Adrenal gland (tissue), 9 donors: ENCODE measurements at regions not wholly inside any gene's neighbourhood (a gene's known extent, or its start where the extent isn't known, plus 50 kb on each side); places are given as distances from the start of the nearest gene placed in this dataset.

Experiments used
- DNase-seq, 7 donors: peaks; one replicate each; pipeline ENCODE4 v3.0.0-alpha.2; 2019 to 2020
- H3K27ac ChIP-seq, 5 donors: fragments of 200-600 bp; sonication (generic) in 4 of 5; 1 replicate in 3 of 5; 2 replicates in 2 of 5; pipeline versions ENCODE4 v1.5.1 to v1.8.0; 2016 to 2020; ENCODE audit warnings: mild to moderate bottlenecking in 1 of 5
- H3K27me3 ChIP-seq: fragments of 200-600 bp; 2 replicates; pipeline ENCODE4 v1.8.0; 2021
- H3K36me3 ChIP-seq, 2 donors: fragments of 200-600 bp; replicated peaks in 1 of 2; 1 replicate in 1 of 2; 2 replicates in 1 of 2; pipeline versions ENCODE4 v1.5.1 to v1.8.0; 2018 to 2022
- H3K4me1 ChIP-seq, 2 donors: fragments of 200-600 bp; replicated peaks in 1 of 2; 1 replicate in 1 of 2; 2 replicates in 1 of 2; pipeline versions ENCODE4 v1.5.1 to v1.8.0; 2018 to 2021
- H3K4me3 ChIP-seq, 4 donors: fragments of 200-600 bp; sonication (generic) in 3 of 4; one replicate each; pipeline ENCODE4 v1.5.1; 2016 to 2018
- H3K9me3 ChIP-seq, 3 donors: fragments of 200-600 bp; sonication (generic) in 1 of 3; replicated peaks in 1 of 3; 1 replicate in 2 of 3; 2 replicates in 1 of 3; pipeline versions ENCODE4 v1.5.1 to v1.8.0; 2016 to 2021
- POLR2A ChIP-seq, 2 donors: fragments of 450-650 bp; IDR thresholded peaks; one replicate each; pipeline ENCODE4 v1.6.1; 2017; ENCODE audit warnings: antibody characterized with exemption in 2 of 2, mild to moderate bottlenecking in 2 of 2, moderate library complexity in 1 of 2
- WGBS, 4 donors: extraction: QIAGEN DNeasy Blood & Tissue Kit in 2 of 4; methylation state at CpG; one replicate each; pipeline versions ENCODE4 v1.1.5 to v1.1.7; 2013 to 2017; 5-methylcytosine and 5-hydroxymethylcytosine counted together
- intact Hi-C, 2 donors: fragments of 100-400 bp; cut with DNase I; formaldehyde crosslinking; loops; one replicate each; pipeline versions ENCODE4 v1.14.1 to v1.15.0; 2022 to 2023
- TF ChIP-seq, protein P1 (sequence below), 6 experiments: fragments of 450-650 bp in 4 of 6; fragments of 200-600 bp in 2 of 6; sonication (generic) in 1 of 6; IDR thresholded peaks; 1 replicate in 5 of 6; 2 replicates in 1 of 6; pipeline versions ENCODE4 v1.5.1 to v1.8.0; 2016 to 2021; ENCODE audit warnings: antibody characterized with exemption in 6 of 6, mild to moderate bottlenecking in 2 of 6, moderate library complexity in 1 of 6
- donor health status: healthy with polysubstance abuse.
- donor health status: Bipolar disorder and iron deficiency.
- donor health status: DM: yes; HTN: yes; CAD: no.
- donor health status: DM: no; HTN: no; CAD: no.
- donor health status: DM: no; HTN: no; CAD: no.

DNA sequence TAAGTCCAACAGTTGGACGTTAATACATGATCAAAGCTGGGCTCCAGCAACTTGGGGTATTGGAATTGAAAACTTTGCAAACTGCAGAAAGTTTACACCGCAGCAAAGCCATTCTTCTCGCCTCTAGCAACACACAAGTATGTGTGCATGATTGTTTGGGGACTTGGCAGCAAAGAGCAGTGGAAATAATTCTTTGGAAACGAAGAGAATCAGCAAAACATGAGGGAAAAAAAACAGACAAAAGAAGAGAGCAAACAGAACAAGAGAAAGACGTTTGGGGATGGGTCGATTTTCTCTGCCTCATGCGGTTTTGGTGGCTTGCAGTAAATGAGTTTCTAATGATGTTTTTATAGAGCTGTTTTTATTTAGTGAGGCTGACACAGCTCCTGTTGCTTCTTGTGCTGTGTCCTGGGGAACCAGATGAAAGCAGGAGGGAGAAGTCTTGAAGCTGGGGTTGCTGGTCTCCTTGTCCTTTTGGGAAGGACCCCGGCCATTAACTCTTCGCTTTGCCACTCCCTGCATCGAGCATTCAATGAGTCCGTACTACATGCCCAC lies 502.9 kb downstream of the GRIN2A start:
- TF ChIP-seq, protein P1, sequence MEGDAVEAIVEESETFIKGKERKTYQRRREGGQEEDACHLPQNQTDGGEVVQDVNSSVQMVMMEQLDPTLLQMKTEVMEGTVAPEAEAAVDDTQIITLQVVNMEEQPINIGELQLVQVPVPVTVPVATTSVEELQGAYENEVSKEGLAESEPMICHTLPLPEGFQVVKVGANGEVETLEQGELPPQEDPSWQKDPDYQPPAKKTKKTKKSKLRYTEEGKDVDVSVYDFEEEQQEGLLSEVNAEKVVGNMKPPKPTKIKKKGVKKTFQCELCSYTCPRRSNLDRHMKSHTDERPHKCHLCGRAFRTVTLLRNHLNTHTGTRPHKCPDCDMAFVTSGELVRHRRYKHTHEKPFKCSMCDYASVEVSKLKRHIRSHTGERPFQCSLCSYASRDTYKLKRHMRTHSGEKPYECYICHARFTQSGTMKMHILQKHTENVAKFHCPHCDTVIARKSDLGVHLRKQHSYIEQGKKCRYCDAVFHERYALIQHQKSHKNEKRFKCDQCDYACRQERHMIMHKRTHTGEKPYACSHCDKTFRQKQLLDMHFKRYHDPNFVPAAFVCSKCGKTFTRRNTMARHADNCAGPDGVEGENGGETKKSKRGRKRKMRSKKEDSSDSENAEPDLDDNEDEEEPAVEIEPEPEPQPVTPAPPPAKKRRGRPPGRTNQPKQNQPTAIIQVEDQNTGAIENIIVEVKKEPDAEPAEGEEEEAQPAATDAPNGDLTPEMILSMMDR (IDR thresholded peaks at IDR 0.05) = no peak
- no peak for TF ChIP-seq POLR2A (IDR thresholded peaks at IDR 0.05)
- intact Hi-C loops = no loop called here
- H3K36me3 ChIP-seq = no peaks in the 10 kb centered on the region
- WGBS, 4 donors = 24 to 30% (median 27%) methylated on average over 11 of the region's 11 CpGs
- H3K27ac ChIP-seq = no peak overlapping the region
- H3K4me1 ChIP-seq = no peaks in the 10 kb centered on the region
- peaks cover 0 to 7% (median 0%) of the 10 kb centered on the region in 3 donors for H3K9me3 ChIP-seq
- no peak for DNase-seq
- no peak overlapping the region for H3K4me3 ChIP-seq
- H3K27me3 ChIP-seq = no peaks in the 10 kb centered on the region

DNA sequence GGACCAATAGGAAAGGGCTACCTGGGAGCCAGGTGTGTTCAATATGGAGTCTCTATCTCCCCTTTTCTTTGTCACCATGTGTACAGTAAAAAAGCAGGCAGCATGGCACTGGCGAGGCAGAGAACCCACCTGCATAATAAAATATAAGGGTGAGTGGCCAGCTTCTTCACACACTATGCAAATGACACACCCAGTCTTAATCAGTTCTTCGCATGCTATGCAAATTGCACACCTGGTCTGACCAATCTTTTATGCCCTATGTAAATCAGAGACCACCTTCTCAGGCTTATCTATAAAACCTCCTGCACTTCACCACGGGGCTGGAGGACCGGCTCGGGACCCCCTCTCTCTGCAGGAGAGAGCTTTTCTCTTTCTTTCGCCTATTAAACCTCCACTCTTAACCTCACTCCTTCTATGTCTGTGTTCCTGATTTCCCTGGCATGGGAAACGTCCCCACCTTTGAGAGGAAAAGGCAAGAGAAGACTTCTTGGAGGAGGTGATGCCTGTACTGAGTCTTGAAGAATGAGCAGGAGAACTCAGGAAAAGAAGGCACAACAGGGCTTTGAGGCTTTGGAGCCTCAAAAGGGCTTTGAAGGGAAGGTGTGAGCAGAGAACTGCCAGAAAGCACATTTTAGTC lies 502.1 kb downstream of the GRIN2A start:
- Histone ChIP-seq H3K9me3 (peaks cover 0 to 7% (median 0%) of the 10 kb centered on the region in 3 donors), H3K27me3 (no peaks in the 10 kb centered on the region), H3K36me3 (no peaks in the 10 kb centered on the region), H3K4me1 (no peaks in the 10 kb centered on the region), H3K4me3 (no peak overlapping the region), H3K27ac (no peak overlapping the region)
- no peak for DNase-seq
- WGBS, 4 donors = 45 to 63% (median 60%) methylated on average over 7 of the region's 7 CpGs
- TF ChIP-seq, protein P1 (IDR thresholded peaks at IDR 0.05) = no peak
- no peak for TF ChIP-seq POLR2A (IDR thresholded peaks at IDR 0.05)
- intact Hi-C loops = no loop called here

DNA sequence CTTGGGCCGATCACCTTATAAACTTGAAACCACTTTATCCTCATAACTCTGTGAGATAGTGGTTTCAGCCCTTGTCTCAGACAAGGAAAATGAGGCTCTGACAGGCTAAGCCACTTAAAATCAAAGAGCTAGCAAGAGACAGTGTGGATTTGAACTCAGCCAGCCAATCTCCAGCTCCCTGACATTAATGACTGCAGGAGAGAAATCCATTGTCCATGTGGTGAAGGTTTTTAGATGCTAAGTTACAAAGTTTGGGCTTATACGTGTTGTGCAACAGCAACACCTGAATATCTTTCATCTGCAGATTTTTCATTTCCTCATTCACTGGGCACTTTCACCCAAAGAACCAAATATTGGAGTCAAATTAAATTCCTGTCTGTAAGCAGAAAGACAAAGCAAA lies 501.3 kb downstream of the GRIN2A start:
- DNase-seq = no peak
- intact Hi-C loops = no loop called here
- H3K4me3 ChIP-seq = no peak overlapping the region
- no peaks in the 10 kb centered on the region for H3K27me3 ChIP-seq
- no peaks in the 10 kb centered on the region for H3K4me1 ChIP-seq
- 74 to 84% (median 77%) methylated on average over 2 of the region's 2 CpGs for WGBS, 4 donors
- H3K9me3 ChIP-seq = peaks cover 0 to 7% (median 0%) of the 10 kb centered on the region in 3 donors
- H3K36me3 ChIP-seq = no peaks in the 10 kb centered on the region
- TF ChIP-seq, protein P1 (IDR thresholded peaks at IDR 0.05) = no peak
- TF ChIP-seq POLR2A (IDR thresholded peaks at IDR 0.05) = no peak
- H3K27ac ChIP-seq = no peak overlapping the region

DNA sequence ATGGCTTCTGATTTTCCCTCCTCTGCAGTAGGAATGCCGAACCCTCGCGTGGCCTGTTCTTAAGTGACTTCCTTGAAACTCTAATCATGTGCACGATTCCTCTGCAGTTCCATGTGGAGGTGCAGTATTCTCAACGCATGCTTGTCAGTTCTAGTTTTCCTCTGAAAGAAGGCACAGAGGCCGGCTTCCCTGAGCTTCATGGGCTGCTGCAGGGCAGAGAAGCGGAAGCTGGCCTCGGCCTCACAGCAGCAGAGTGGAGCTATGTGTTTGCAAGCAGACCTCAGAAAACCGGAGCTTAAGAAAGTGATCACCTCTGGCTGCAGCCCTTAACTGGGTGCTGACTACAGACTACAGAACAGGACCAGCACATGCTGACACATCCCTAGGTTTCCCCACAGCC lies 500.7 kb downstream of the GRIN2A start:
- no peak for DNase-seq
- H3K4me1 ChIP-seq = no peaks in the 10 kb centered on the region
- WGBS, 4 donors = 72 to 79% (median 73%) methylated on average over 9 of the region's 9 CpGs
- TF ChIP-seq, protein P1 (IDR thresholded peaks at IDR 0.05) = no peak
- no peak for TF ChIP-seq POLR2A (IDR thresholded peaks at IDR 0.05)
- no peak overlapping the region for H3K27ac ChIP-seq
- no peaks in the 10 kb centered on the region for H3K36me3 ChIP-seq
- H3K4me3 ChIP-seq = no peak overlapping the region
- H3K27me3 ChIP-seq = no peaks in the 10 kb centered on the region
- intact Hi-C loops = no loop called here
- peaks cover 0 to 7% (median 0%) of the 10 kb centered on the region in 3 donors for H3K9me3 ChIP-seq
